DOHH2 (cell line): ENCODE measurements at regions not wholly inside any gene's neighbourhood (a gene's known extent, or its start where the extent isn't known, plus 50 kb on each side); places are given as distances from the start of the nearest gene placed in this dataset.

Experiments
- CTCF ChIP-seq: fragments of 200-600 bp; sonication (generic); IDR thresholded peaks from one replicate; pipeline ENCODE4 v1.5.1; 2014; ENCODE audit warnings: antibody characterized with exemption, mild to moderate bottlenecking, low read depth, low read length; ENCODE audit not compliant: poor library complexity, severe bottlenecking
- EZH2phosphoT487 ChIP-seq: fragments of 200-600 bp; sonication (generic); IDR thresholded peaks from 2 replicates; pipeline ENCODE4 v1.6.1; 2017; ENCODE audit warnings: borderline replicate concordance, mild to moderate bottlenecking, antibody characterized with exemption, low read length, moderate library complexity, mixed read lengths

GRCh38 chr7:20064181-20064970, 152.8 kb downstream of the MACC1 start:
- TF ChIP-seq CTCF (no peak), EZH2phosphoT487 (no peak)
